DMS153 treated with DMSO at 0.1 percent for 48 hours (cell line): ENCODE measurements at regions not wholly inside any gene's neighbourhood (a gene's known extent, or its start where the extent isn't known, plus 50 kb on each side); places are given as distances from the start of the nearest gene placed in this dataset.
"Not testable (repeated sequence)": the region's sequence is repeated elsewhere in the genome, so short reads cannot be mapped to it uniquely, and the experiment has no call there.

Experiments used
- DNase-seq: peaks from one replicate; lab custom pipeline; 2025; ENCODE audit not compliant: unreplicated experiment; lab: John Stamatoyannopoulos, UW

- DNase-seq, result no peak
Measured at GRCh38 chr15:39016706-39017105, 452.1 kb upstream of the RASGRP1 start.

- no peak for DNase-seq
Measured at GRCh38 chr15:39018966-39019365, 454.4 kb upstream of the RASGRP1 start.

DNA sequence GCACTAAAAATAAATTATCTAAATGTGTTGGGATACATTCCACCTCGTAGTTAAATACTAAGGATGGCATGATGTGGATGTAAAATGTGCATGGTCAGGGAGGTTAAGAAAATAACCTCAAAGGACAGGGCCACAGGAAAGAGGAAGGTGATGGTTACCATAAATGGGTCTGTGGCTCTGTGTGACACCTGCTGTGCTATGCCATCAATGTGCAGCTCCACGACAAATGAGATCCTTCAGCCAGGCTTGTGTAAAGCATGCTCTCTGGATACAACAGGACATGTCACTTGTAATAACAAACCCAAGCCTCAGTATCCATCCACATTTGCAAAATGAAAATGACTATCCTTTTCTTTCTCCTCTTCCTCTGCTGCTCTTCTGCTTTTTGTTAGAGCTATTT, 456.7 kb upstream of the RASGRP1 start:
- no peak for DNase-seq

GRCh38 chr15:39022532-39023305, 458.1 kb upstream of the RASGRP1 start:
- no peak for DNase-seq

- no peak for DNase-seq
Measured at GRCh38 chr15:39025321-39025720, 460.7 kb upstream of the RASGRP1 start.

GRCh38 chr15:39025881-39026280, 461.3 kb upstream of the RASGRP1 start:
- no peak for DNase-seq

DNA sequence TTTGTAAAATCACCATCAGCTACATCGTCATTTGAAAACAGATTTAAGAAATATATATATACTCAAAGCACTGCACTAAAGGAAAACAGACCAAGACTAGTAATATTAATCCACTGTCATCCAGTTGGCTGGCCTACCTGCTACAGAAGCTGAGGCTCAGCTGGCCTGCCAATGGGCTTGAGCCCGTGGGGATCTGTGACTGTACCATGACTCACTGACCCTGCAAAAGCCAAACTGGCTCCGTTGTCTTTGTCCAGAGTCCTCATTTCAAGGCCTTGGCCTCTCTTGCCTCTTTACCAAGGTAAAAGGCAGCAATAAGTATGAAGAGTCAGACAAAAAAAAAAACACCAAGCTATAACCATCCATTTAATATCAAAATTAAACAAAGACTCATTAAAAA, 463.5 kb upstream of the RASGRP1 start:
- no peak for DNase-seq

DNA sequence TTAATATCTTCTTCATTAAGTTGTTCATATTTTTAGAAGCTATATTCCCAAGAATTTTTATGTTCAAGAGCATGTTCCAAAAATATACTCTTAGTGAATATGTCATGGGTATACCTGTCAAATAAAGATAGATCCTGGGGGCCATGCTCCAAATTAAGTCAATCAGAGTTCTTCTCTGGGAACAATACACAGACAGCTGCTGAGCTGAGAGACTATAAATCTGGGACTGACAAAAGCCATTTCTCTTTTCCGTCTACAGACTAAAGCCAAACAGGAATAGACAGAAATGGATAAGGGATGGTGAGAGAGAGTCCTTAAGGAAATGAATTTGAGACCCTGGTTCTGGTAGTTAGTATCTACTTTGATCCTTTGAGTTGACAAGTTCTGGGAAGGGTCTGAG, 465.1 kb upstream of the RASGRP1 start:
- DNase-seq, result no peak

DNA sequence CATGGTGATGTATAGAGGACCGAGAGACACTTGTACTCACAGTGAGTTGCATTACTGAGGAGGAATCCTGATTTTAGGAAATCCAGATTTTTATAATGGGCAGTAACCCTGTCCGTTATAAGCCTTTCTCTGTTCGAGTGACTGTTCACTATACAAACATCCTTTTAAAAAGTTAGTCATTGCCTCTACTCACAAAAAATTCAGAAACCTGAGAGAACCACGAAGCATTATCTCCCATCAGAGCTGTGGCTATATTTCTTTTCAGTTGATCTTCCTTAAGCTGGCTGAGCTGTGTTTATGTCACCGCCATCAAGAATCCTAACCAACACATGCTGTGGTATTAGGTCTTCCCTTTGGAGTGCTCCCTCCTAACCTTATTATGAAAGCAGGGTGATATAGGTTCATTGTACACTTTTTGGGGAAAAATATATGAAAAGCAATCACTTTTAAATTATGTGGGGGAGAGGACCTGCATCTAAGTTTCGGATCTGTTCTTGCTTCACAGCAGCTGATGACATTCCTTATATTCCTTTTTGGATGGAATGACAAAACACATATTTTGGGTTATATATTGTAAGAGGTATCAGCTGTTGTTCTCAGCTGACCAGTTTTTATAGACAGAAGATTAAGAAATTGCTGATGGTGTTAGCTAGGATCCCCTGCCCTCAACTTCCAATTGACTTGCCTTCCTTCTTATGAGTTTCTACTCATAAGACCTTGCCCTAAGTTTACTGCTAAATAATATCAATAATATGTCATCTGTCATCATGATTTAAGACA, 465.9 kb upstream of the RASGRP1 start:
- no peak for DNase-seq

DNA sequence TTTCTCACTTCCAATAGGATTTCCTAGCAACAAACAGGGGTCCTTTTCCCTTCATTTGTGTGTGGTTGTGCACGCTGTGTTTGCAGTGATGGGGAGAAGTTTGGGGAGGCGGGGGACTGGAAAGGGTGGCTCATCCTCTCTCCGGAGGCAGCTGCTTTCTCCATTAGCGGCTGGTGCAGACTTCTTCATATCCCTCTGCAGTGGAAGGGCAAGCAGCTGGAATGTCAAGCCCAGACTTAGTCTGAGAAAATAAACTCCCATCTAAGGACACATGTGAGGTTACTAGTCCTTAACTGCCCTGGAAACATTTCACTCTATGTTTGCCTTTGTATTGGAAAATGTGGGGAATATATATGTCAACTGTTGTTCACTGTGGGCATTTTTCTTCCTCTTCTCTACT, 467.0 kb upstream of the RASGRP1 start:
- DNase-seq, result no peak

- no peak for DNase-seq
Measured at GRCh38 chr15:39034816-39035215, 470.2 kb upstream of the RASGRP1 start.

GRCh38 chr15:39037611-39038010, 473.0 kb upstream of the RASGRP1 start:
- not testable (repeated sequence) for DNase-seq

DNA sequence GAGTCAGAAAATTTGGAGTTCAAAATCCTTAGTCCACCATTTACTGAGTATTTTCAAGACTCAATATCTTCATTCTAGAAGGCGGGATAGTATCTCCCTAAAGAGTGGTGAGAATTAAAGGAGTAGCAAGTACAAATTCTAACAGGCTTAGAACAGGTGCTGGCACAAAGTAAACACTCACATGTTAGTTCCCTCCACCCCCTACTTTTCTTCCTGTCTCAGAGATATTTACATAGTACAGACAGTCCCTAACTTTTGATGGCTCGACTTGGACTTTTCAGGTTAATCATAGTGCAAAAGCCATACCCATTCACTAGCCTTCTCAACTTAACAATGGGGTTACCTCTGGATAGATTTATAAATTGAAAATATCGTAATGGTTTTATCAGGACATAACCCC, 476.2 kb upstream of the RASGRP1 start:
- DNase-seq, result no peak

GRCh38 chr15:39041979-39042495, 477.4 kb upstream of the RASGRP1 start:
- no peak for DNase-seq

GRCh38 chr15:39051626-39052322, 487.2 kb upstream of the RASGRP1 start:
- DNase-seq, result no peak

DNA sequence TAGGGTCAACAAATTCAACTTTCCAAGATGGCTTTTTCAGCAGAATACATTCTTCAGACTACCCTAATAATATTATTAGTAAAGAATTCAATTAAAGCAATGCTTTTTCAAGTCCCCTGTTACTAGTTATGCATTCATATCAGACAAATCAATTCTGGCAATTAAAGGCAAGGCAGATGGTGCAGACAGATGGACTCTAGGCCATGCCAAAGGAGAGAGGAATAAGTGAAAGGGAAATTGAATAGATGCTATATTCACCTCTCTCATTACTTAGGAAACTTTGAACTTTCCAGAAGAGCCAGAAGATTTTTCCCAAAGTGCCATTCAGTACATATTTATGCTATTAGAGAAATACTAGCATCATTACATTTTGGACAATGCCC, 487.7 kb upstream of the RASGRP1 start:
- DNase-seq, result no peak

DNA sequence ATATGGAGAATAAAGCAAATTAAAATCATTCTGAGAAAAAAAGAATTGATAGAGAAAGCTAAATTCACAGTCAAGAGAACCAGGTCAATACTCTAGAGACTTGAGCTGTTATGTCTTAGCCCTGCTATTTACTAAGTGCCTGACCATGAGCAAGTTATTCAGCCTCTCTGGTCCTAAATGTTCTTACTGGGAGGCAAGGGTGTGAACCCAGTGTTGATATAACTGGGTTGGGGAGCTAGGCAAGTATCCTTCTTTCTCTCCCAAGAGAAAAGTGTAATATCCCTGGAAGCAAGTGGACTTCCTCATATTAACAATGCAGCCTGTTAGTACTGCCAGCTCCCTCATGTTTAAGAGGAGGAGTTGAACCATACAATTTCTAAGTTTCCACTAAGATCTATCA, 488.9 kb upstream of the RASGRP1 start:
- DNase-seq, result no peak

GRCh38 chr15:39054128-39054732, 489.6 kb upstream of the RASGRP1 start:
- no peak for DNase-seq

DNA sequence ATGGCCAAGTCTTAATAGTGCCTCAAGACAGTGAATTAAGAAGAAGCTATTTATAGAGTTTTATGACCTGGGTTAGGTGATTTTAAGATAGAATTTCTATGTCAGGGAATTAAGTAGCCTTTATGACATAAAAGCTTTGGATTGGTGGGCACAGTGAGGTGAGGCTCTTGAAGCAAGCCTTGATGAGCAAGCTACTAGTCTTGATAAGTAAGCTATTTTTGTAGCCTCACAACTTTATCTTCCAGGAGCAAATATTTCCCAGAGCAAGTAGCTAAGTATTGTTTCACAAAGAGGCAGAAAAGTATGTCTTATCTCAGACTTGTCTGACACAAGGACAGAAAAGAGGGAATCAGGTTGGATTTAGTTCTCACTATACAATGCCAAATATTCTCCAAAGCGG, 491.7 kb upstream of the RASGRP1 start:
- no peak for DNase-seq

DNA sequence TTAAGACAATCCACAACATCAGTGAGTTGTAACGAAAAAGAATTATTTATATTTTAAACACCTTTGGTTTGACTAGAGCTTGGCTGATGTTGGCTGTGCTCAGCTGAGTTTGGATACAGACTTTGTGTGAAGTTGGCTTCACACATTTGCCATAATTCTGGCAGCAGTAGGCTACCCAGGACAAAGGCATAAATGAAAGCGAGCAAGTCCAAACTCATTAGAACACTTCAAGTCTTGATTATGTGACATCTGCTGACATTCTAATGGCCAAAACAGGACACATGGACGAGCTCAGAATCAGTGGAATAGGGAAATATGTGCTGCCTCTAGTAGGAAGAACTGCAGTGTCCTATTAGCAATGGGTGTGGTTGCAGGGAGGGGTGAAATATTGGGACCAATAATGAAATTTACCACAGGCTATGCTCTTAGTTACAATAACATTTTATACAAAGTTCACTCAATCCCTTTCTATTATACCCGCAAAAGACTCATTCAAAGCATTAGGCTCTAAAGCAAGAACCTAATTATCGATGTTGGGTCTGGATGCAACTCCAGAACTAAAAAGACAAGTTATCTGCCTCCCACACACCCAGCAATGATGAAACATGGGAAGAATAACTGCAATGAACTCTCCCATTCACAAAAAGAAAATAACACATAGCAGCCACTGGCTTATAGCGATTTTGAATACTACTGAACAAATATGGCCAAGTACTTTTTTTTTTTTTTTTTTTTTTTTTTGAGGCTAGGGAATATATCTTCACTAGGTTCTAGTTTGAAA, 493.9 kb upstream of the RASGRP1 start:
- DNase-seq, result no peak

- DNase-seq, result no peak
Measured at GRCh38 chr15:39059917-39060316, 495.3 kb upstream of the RASGRP1 start.
